Lower lobe of right lung (tissue), 2 donors: ENCODE measurements at regions not wholly inside any gene's neighbourhood (a gene's known extent, or its start where the extent isn't known, plus 50 kb on each side); places are given as distances from the start of the nearest gene placed in this dataset.
"Not testable (repeated sequence)": the region's sequence is repeated elsewhere in the genome, so short reads cannot be mapped to it uniquely, and the experiment has no call there.

Experiments used
- ATAC-seq, 2 donors: fragments of 200-7000 bp; cut with Tn5 transposase; one replicate each; pipeline ENCODE4 v1.9.1; 2020 to 2022; ENCODE audit warnings: mild to moderate bottlenecking in 2 of 2, moderate library complexity in 2 of 2
- DNase-seq: peaks from one replicate; pipeline ENCODE4 v3.0.0-alpha.2; 2020
- H3K27ac ChIP-seq: fragments of 200-600 bp; one replicate; pipeline ENCODE4 v1.8.0; 2022
- H3K27me3 ChIP-seq: fragments of 200-600 bp; one replicate; pipeline ENCODE4 v1.8.0; 2022; ENCODE audit warnings: low read depth
- H3K36me3 ChIP-seq: fragments of 200-600 bp; one replicate; pipeline ENCODE4 v1.8.0; 2022; ENCODE audit warnings: mild to moderate bottlenecking
- H3K4me1 ChIP-seq: fragments of 200-600 bp; one replicate; pipeline ENCODE4 v1.8.0; 2022
- H3K4me3 ChIP-seq: fragments of 200-600 bp; one replicate; pipeline ENCODE4 v1.8.0; 2022; ENCODE audit warnings: mild to moderate bottlenecking
- H3K9me3 ChIP-seq: fragments of 200-600 bp; one replicate; pipeline ENCODE4 v1.8.0; 2022
- CTCF ChIP-seq: fragments of 200-600 bp; IDR thresholded peaks from one replicate; pipeline ENCODE4 v1.8.0; 2022; ENCODE audit warnings: antibody characterized with exemption, mild to moderate bottlenecking
- intact Hi-C: fragments of 100-400 bp; cut with DNase I; formaldehyde crosslinking; loops from one replicate; pipeline ENCODE4 v1.11.0; 2022
- donor health status: DM: no; HTN: yes; CAD: no; lungs with severe emphysema.

GRCh38 chr3:105277656-105278055 is 89.1 kb upstream of the ALCAM start:
- DNase-seq, result no peak
- intact Hi-C loops, result no loop called here
- Histone ChIP-seq H3K27me3 (no peaks in the 10 kb centered on the region), H3K36me3 (no peaks in the 10 kb centered on the region), H3K4me1 (no peaks in the 10 kb centered on the region), H3K27ac (no peak overlapping the region), H3K4me3 (no peak overlapping the region), H3K9me3 (no peaks in the 10 kb centered on the region)
- ATAC-seq, result no peak
- TF ChIP-seq CTCF, result no peak

GRCh38 chr3:105278688-105279087 is 88.0 kb upstream of the ALCAM start:
- H3K4me1 ChIP-seq, result no peaks in the 10 kb centered on the region
- no peak for ATAC-seq
- intact Hi-C loops, result no loop called here
- no peak overlapping the region for H3K27ac ChIP-seq
- no peak for TF ChIP-seq CTCF
- no peak for DNase-seq
- no peaks in the 10 kb centered on the region for H3K9me3 ChIP-seq
- H3K4me3 ChIP-seq, result no peak overlapping the region
- no peaks in the 10 kb centered on the region for H3K36me3 ChIP-seq
- no peaks in the 10 kb centered on the region for H3K27me3 ChIP-seq

- Histone ChIP-seq H3K9me3 (no peaks in the 10 kb centered on the region), H3K27me3 (no peaks in the 10 kb centered on the region), H3K4me1 (no peaks in the 10 kb centered on the region), H3K4me3 (no peak overlapping the region), H3K27ac (no peak overlapping the region), H3K36me3 (no peaks in the 10 kb centered on the region)
- TF ChIP-seq CTCF, result no peak
- DNase-seq (no peak), ATAC-seq (no peak)
- intact Hi-C loops, result no loop called here
These were observed 84.7 kb upstream of the ALCAM start for GRCh38 chr3:105281989-105282388.

- DNase-seq (no peak), ATAC-seq (no peak)
- TF ChIP-seq CTCF, result no peak
- Histone ChIP-seq H3K9me3 (no peaks in the 10 kb centered on the region), H3K4me1 (no peaks in the 10 kb centered on the region), H3K4me3 (no peak overlapping the region), H3K27me3 (no peaks in the 10 kb centered on the region), H3K27ac (no peak overlapping the region), H3K36me3 (no peaks in the 10 kb centered on the region)
- intact Hi-C loops, result no loop called here
These were observed 81.8 kb upstream of the ALCAM start for GRCh38 chr3:105284876-105285275.

- Histone ChIP-seq H3K9me3 (no peaks in the 10 kb centered on the region), H3K4me3 (no peak overlapping the region), H3K27me3 (no peaks in the 10 kb centered on the region), H3K27ac (no peak overlapping the region), H3K4me1 (no peaks in the 10 kb centered on the region), H3K36me3 (no peaks in the 10 kb centered on the region)
- no peak for TF ChIP-seq CTCF
- DNase-seq, result no peak
- no peak for ATAC-seq
- intact Hi-C loops, result no loop called here
These were observed 81.0 kb upstream of the ALCAM start for GRCh38 chr3:105285653-105286241.

- H3K4me1 ChIP-seq, result no peaks in the 10 kb centered on the region
- intact Hi-C loops, result no loop called here
- no peak overlapping the region for H3K4me3 ChIP-seq
- ATAC-seq (no peak), DNase-seq (no peak)
- no peaks in the 10 kb centered on the region for H3K27me3 ChIP-seq
- no peak for TF ChIP-seq CTCF
- no peaks in the 10 kb centered on the region for H3K36me3 ChIP-seq
- H3K9me3 ChIP-seq, result no peaks in the 10 kb centered on the region
- H3K27ac ChIP-seq, result no peak overlapping the region
These were observed 73.3 kb upstream of the ALCAM start for GRCh38 chr3:105293441-105293840.

GRCh38 chr3:105296182-105296822 is 70.4 kb upstream of the ALCAM start:
- H3K27ac ChIP-seq, H3K4me1 ChIP-seq, intact Hi-C loops, H3K4me3 ChIP-seq, DNase-seq, H3K27me3 ChIP-seq, H3K36me3 ChIP-seq, ATAC-seq, H3K9me3 ChIP-seq: not testable (repeated sequence)
